ENCODE measurements at regions not wholly inside any gene's neighbourhood (a gene's known extent, or its start where the extent isn't known, plus 50 kb on each side); places are given as distances from the start of the nearest gene placed in this dataset.

- no peak for TF ChIP-seq FOXP2 (optimal IDR thresholded peaks at IDR 0.05; ENCODE audit: borderline replicate concordance, extremely low read depth, extremely low read length, insufficient read depth)
- TF ChIP-seq TAF1 (IDR thresholded peaks at IDR 0.05; ENCODE audit: borderline replicate concordance, insufficient read depth, low read length) = no peak
- no peak for TF ChIP-seq SIN3A (IDR thresholded peaks at IDR 0.05; ENCODE audit: borderline replicate concordance, insufficient read depth, low read length)
- TF ChIP-seq POLR2AphosphoS5 (IDR thresholded peaks at IDR 0.05; ENCODE audit: low read depth, low read length) = no peak
- TF ChIP-seq, protein P1, sequence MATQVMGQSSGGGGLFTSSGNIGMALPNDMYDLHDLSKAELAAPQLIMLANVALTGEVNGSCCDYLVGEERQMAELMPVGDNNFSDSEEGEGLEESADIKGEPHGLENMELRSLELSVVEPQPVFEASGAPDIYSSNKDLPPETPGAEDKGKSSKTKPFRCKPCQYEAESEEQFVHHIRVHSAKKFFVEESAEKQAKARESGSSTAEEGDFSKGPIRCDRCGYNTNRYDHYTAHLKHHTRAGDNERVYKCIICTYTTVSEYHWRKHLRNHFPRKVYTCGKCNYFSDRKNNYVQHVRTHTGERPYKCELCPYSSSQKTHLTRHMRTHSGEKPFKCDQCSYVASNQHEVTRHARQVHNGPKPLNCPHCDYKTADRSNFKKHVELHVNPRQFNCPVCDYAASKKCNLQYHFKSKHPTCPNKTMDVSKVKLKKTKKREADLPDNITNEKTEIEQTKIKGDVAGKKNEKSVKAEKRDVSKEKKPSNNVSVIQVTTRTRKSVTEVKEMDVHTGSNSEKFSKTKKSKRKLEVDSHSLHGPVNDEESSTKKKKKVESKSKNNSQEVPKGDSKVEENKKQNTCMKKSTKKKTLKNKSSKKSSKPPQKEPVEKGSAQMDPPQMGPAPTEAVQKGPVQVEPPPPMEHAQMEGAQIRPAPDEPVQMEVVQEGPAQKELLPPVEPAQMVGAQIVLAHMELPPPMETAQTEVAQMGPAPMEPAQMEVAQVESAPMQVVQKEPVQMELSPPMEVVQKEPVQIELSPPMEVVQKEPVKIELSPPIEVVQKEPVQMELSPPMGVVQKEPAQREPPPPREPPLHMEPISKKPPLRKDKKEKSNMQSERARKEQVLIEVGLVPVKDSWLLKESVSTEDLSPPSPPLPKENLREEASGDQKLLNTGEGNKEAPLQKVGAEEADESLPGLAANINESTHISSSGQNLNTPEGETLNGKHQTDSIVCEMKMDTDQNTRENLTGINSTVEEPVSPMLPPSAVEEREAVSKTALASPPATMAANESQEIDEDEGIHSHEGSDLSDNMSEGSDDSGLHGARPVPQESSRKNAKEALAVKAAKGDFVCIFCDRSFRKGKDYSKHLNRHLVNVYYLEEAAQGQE (IDR thresholded peaks at IDR 0.05; ENCODE audit: insufficient read depth in 1 of 2, low read depth in 2 of 2, low read length in 2 of 2) = no peak
These were observed 80.8 kb upstream of the DPH6 start for GRCh38 chr15:35626571-35627318.

DNA sequence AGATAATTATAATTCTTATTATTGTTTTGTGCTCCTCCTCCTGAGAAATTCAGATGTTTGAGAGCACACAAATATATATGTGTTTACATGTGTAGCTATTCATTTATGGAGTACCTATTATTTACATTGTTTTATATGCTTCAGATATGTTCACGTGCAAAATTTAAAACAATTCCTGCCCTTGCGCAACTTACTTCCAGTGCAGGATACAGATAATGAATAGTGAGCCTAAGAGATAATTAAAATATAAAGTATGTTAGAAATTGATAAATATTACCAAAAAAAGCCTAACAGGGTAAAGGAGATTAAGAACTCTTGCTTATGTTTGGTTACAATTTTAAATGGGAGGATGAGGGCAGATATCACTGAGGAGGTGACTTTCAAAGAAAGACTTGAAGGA is 81.7 kb upstream of the DPH6 start:
- no peak for TF ChIP-seq SIN3A (IDR thresholded peaks at IDR 0.05; ENCODE audit: borderline replicate concordance, insufficient read depth, low read length)
- TF ChIP-seq, protein P1 (IDR thresholded peaks at IDR 0.05; ENCODE audit: insufficient read depth in 1 of 2, low read depth in 2 of 2, low read length in 2 of 2) = no peak
- TF ChIP-seq FOXP2 (optimal IDR thresholded peaks at IDR 0.05; ENCODE audit: borderline replicate concordance, extremely low read depth, extremely low read length, insufficient read depth) = no peak
- TF ChIP-seq TAF1 (IDR thresholded peaks at IDR 0.05; ENCODE audit: borderline replicate concordance, insufficient read depth, low read length) = no peak
- no peak for TF ChIP-seq POLR2AphosphoS5 (IDR thresholded peaks at IDR 0.05; ENCODE audit: low read depth, low read length)

GRCh38 chr15:35629766-35630165 is 83.8 kb upstream of the DPH6 start:
- no peak for TF ChIP-seq POLR2AphosphoS5 (IDR thresholded peaks at IDR 0.05; ENCODE audit: low read depth, low read length)
- TF ChIP-seq FOXP2 (optimal IDR thresholded peaks at IDR 0.05; ENCODE audit: borderline replicate concordance, extremely low read depth, extremely low read length, insufficient read depth) = no peak
- TF ChIP-seq, protein P1 (IDR thresholded peaks at IDR 0.05; ENCODE audit: insufficient read depth in 1 of 2, low read depth in 2 of 2, low read length in 2 of 2) = no peak
- no peak for TF ChIP-seq SIN3A (IDR thresholded peaks at IDR 0.05; ENCODE audit: borderline replicate concordance, insufficient read depth, low read length)
- TF ChIP-seq TAF1 (IDR thresholded peaks at IDR 0.05; ENCODE audit: borderline replicate concordance, insufficient read depth, low read length) = no peak

DNA sequence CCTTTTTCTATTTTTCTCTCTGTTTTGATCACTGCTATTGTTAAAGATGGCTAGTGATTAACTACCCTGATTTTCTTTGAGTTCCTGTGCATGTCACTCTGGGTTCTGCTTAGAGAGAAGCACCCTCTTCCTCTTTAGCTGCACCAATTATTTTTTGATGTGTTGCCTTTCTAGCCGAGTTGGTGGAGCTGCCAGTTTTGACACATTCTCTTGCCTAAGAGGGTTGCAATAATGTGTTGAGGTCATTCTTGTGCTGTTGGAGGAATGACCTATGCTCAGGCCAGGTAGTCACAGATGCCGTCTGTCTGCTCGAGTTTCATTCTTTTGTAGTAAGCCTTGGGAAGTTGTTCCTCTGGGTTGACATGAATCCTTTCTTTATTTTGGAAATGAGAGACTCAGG is 84.6 kb upstream of the DPH6 start:
- TF ChIP-seq SIN3A (IDR thresholded peaks at IDR 0.05; ENCODE audit: borderline replicate concordance, insufficient read depth, low read length) (no peak), POLR2AphosphoS5 (IDR thresholded peaks at IDR 0.05; ENCODE audit: low read depth, low read length) (no peak), FOXP2 (optimal IDR thresholded peaks at IDR 0.05; ENCODE audit: borderline replicate concordance, extremely low read depth, extremely low read length, insufficient read depth) (no peak), TAF1 (IDR thresholded peaks at IDR 0.05; ENCODE audit: borderline replicate concordance, insufficient read depth, low read length) (no peak)
- TF ChIP-seq, protein P1 (IDR thresholded peaks at IDR 0.05; ENCODE audit: insufficient read depth in 1 of 2, low read depth in 2 of 2, low read length in 2 of 2) = no peak
